ENCODE measurements at regions not wholly inside any gene's neighbourhood (a gene's known extent, or its start where the extent isn't known, plus 50 kb on each side); places are given as distances from the start of the nearest gene placed in this dataset.
"Not testable (repeated sequence)": the region's sequence is repeated elsewhere in the genome, so short reads cannot be mapped to it uniquely, and the experiment has no call there.

GRCh38 chr6:28632326-28632851 is 106.7 kb downstream of the GPX5 start:
- H3K4me3 ChIP-seq (ENCODE audit: low read depth in 1 of 2, low read length in 2 of 2): no peak overlapping the region
- peaks cover 22% of the 10 kb centered on the region for H3K27me3 ChIP-seq (ENCODE audit: low read depth, low read length)
- no peaks in the 10 kb centered on the region for H3K36me3 ChIP-seq (ENCODE audit: control insufficient read depth in 1 of 2, insufficient read depth in 2 of 2, low read length in 2 of 2)
- peaks cover 0 to 15% of the 10 kb centered on the region in 2 donors for H3K4me1 ChIP-seq (ENCODE audit: control insufficient read depth in 1 of 2, insufficient read depth in 2 of 2, low read length in 2 of 2)
- no peak overlapping the region for H3K27ac ChIP-seq (ENCODE audit: low read length)
- H3K9me3 ChIP-seq (ENCODE audit: control insufficient read depth in 1 of 2, low read length in 2 of 2): peaks cover 0 to 3% of the 10 kb centered on the region in 2 donors

GRCh38 chr6:28633445-28634215 is 107.9 kb downstream of the GPX5 start:
- peaks cover 0 to 3% of the 10 kb centered on the region in 2 donors for H3K9me3 ChIP-seq (ENCODE audit: control insufficient read depth in 1 of 2, low read length in 2 of 2)
- peaks cover 22% of the 10 kb centered on the region for H3K27me3 ChIP-seq (ENCODE audit: low read depth, low read length)
- H3K36me3 ChIP-seq (ENCODE audit: control insufficient read depth in 1 of 2, insufficient read depth in 2 of 2, low read length in 2 of 2): no peaks in the 10 kb centered on the region
- H3K4me1 ChIP-seq (ENCODE audit: control insufficient read depth in 1 of 2, insufficient read depth in 2 of 2, low read length in 2 of 2): peaks cover 0 to 15% of the 10 kb centered on the region in 2 donors
- H3K27ac ChIP-seq (ENCODE audit: low read length): no peak overlapping the region
- no peak overlapping the region for H3K4me3 ChIP-seq (ENCODE audit: low read depth in 1 of 2, low read length in 2 of 2)

- peaks cover 0 to 3% of the 10 kb centered on the region in 2 donors for H3K9me3 ChIP-seq (ENCODE audit: control insufficient read depth in 1 of 2, low read length in 2 of 2)
- H3K36me3 ChIP-seq (ENCODE audit: control insufficient read depth in 1 of 2, insufficient read depth in 2 of 2, low read length in 2 of 2): no peaks in the 10 kb centered on the region
- H3K27ac ChIP-seq (ENCODE audit: low read length): no peak overlapping the region
- peak overlapping the region; percentile 26 to 58 for H3K4me3 ChIP-seq (ENCODE audit: low read depth in 1 of 2, low read length in 2 of 2)
- peaks cover 0 to 15% of the 10 kb centered on the region in 2 donors for H3K4me1 ChIP-seq (ENCODE audit: control insufficient read depth in 1 of 2, insufficient read depth in 2 of 2, low read length in 2 of 2)
- peaks cover 22% of the 10 kb centered on the region for H3K27me3 ChIP-seq (ENCODE audit: low read depth, low read length)
Measured at GRCh38 chr6:28634411-28634760, 108.7 kb downstream of the GPX5 start.

- H3K36me3 ChIP-seq (ENCODE audit: control insufficient read depth in 1 of 2, insufficient read depth in 2 of 2, low read length in 2 of 2): no peaks in the 10 kb centered on the region
- peak overlapping the region; percentile 26 to 58 for H3K4me3 ChIP-seq (ENCODE audit: low read depth in 1 of 2, low read length in 2 of 2)
- peaks cover 22% of the 10 kb centered on the region for H3K27me3 ChIP-seq (ENCODE audit: low read depth, low read length)
- H3K9me3 ChIP-seq (ENCODE audit: control insufficient read depth in 1 of 2, low read length in 2 of 2): peaks cover 0 to 3% of the 10 kb centered on the region in 2 donors
- peaks cover 0 to 15% of the 10 kb centered on the region in 2 donors for H3K4me1 ChIP-seq (ENCODE audit: control insufficient read depth in 1 of 2, insufficient read depth in 2 of 2, low read length in 2 of 2)
- H3K27ac ChIP-seq (ENCODE audit: low read length): no peak overlapping the region
Measured at GRCh38 chr6:28634761-28635546, 109.3 kb downstream of the GPX5 start.

- H3K27me3 ChIP-seq (ENCODE audit: low read depth, low read length): peaks cover 22% of the 10 kb centered on the region
- H3K9me3 ChIP-seq (ENCODE audit: control insufficient read depth in 1 of 2, low read length in 2 of 2): peaks cover 0 to 3% of the 10 kb centered on the region in 2 donors
- peak overlapping the region in 1 of 2 donors; percentile 58 for H3K4me3 ChIP-seq (ENCODE audit: low read depth in 1 of 2, low read length in 2 of 2)
- H3K36me3 ChIP-seq (ENCODE audit: control insufficient read depth in 1 of 2, insufficient read depth in 2 of 2, low read length in 2 of 2): no peaks in the 10 kb centered on the region
- H3K27ac ChIP-seq (ENCODE audit: low read length): no peak overlapping the region
- H3K4me1 ChIP-seq (ENCODE audit: control insufficient read depth in 1 of 2, insufficient read depth in 2 of 2, low read length in 2 of 2): peaks cover 0 to 15% of the 10 kb centered on the region in 2 donors
Measured at GRCh38 chr6:28635547-28636158, 110.0 kb downstream of the GPX5 start.

GRCh38 chr6:28638787-28639430 is 113.2 kb downstream of the GPX5 start:
- H3K9me3 ChIP-seq (ENCODE audit: control insufficient read depth in 1 of 2, low read length in 2 of 2): no peaks in the 10 kb centered on the region
- H3K27ac ChIP-seq (ENCODE audit: low read length): no peak overlapping the region
- H3K4me3 ChIP-seq (ENCODE audit: low read depth in 1 of 2, low read length in 2 of 2): no peak overlapping the region
- H3K36me3 ChIP-seq (ENCODE audit: control insufficient read depth in 1 of 2, insufficient read depth in 2 of 2, low read length in 2 of 2): no peaks in the 10 kb centered on the region
- peaks cover 0 to 15% of the 10 kb centered on the region in 2 donors for H3K4me1 ChIP-seq (ENCODE audit: control insufficient read depth in 1 of 2, insufficient read depth in 2 of 2, low read length in 2 of 2)
- H3K27me3 ChIP-seq (ENCODE audit: low read depth, low read length): peaks cover 22% of the 10 kb centered on the region

- H3K9me3 ChIP-seq (ENCODE audit: control insufficient read depth in 1 of 2, low read length in 2 of 2); H3K4me3 ChIP-seq (ENCODE audit: low read depth in 1 of 2, low read length in 2 of 2); H3K27ac ChIP-seq (ENCODE audit: low read length); H3K36me3 ChIP-seq (ENCODE audit: control insufficient read depth in 1 of 2, insufficient read depth in 2 of 2, low read length in 2 of 2): not testable (repeated sequence)
- Histone ChIP-seq H3K27me3 (ENCODE audit: low read depth, low read length) (peaks cover 15% of the 10 kb centered on the region), H3K4me1 (ENCODE audit: control insufficient read depth in 1 of 2, insufficient read depth in 2 of 2, low read length in 2 of 2) (peaks cover 0 to 12% of the 10 kb centered on the region in 2 donors)
Measured at GRCh38 chr6:28639445-28640290, 114.0 kb downstream of the GPX5 start.

GRCh38 chr6:28643017-28643740 is 117.5 kb downstream of the GPX5 start:
- no peak overlapping the region for H3K4me3 ChIP-seq (ENCODE audit: low read depth in 1 of 2, low read length in 2 of 2)

GRCh38 chr6:28646650-28647049 is 121.0 kb downstream of the GPX5 start:
- peaks cover 12% of the 10 kb centered on the region for H3K27me3 ChIP-seq (ENCODE audit: low read depth, low read length)

More at GRCh38 chr6:28643017-28643740, 117.5 kb downstream of the GPX5 start:
- Histone ChIP-seq H3K4me1 (ENCODE audit: control insufficient read depth in 1 of 2, insufficient read depth in 2 of 2, low read length in 2 of 2) (no peaks in the 10 kb centered on the region), H3K27me3 (ENCODE audit: low read depth, low read length) (peaks cover 6% of the 10 kb centered on the region), H3K9me3 (ENCODE audit: control insufficient read depth in 1 of 2, low read length in 2 of 2) (no peaks in the 10 kb centered on the region), H3K27ac (ENCODE audit: low read length) (no peak overlapping the region), H3K36me3 (ENCODE audit: control insufficient read depth in 1 of 2, insufficient read depth in 2 of 2, low read length in 2 of 2) (no peaks in the 10 kb centered on the region)

More at GRCh38 chr6:28646650-28647049, 121.0 kb downstream of the GPX5 start:
- Histone ChIP-seq H3K27ac (ENCODE audit: low read length) (no peak overlapping the region), H3K4me3 (ENCODE audit: low read depth in 1 of 2, low read length in 2 of 2) (no peak overlapping the region), H3K36me3 (ENCODE audit: control insufficient read depth in 1 of 2, insufficient read depth in 2 of 2, low read length in 2 of 2) (no peaks in the 10 kb centered on the region), H3K9me3 (ENCODE audit: control insufficient read depth in 1 of 2, low read length in 2 of 2) (no peaks in the 10 kb centered on the region), H3K4me1 (ENCODE audit: control insufficient read depth in 1 of 2, insufficient read depth in 2 of 2, low read length in 2 of 2) (peaks cover 0 to 7% of the 10 kb centered on the region in 2 donors)
